GM18505 (cell line): ENCODE measurements at regions not wholly inside any gene's neighbourhood (a gene's known extent, or its start where the extent isn't known, plus 50 kb on each side); places are given as distances from the start of the nearest gene placed in this dataset.
"Not testable (repeated sequence)": the region's sequence is repeated elsewhere in the genome, so short reads cannot be mapped to it uniquely, and the experiment has no call there.

Experiments used
- ATAC-seq: cut with Tn5 transposase; IDR thresholded peaks from one replicate; pipeline ENCODE4 v1.9.1; 2021; ENCODE audit not compliant: unreplicated experiment
- POLR2A ChIP-seq: IDR thresholded peaks from 4 replicates; pipeline ENCODE4 v1.6.1; 2011; ENCODE audit warnings: borderline replicate concordance; ENCODE audit not compliant: insufficient read depth, insufficient read length; ENCODE audit errors: extremely low read depth

DNA sequence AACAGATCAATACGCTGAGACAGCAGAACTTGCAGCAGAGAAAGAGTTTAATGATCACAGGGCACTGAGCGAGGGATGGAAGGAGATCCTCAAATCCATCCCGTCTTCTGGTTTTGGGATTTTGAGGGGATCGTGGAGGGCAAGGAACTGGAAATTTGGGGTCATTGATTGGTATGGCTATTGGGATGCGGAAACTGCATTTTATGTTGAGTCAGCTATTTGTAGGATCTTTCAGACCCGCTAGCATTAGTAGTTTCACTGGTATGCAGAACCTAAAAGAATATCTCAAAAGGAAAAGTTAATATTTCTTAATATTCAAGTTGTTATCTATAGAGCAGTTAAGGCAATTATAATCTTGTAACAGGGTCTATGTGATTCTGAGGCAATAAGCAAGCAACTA is 771.7 kb upstream of the CTNND2 start:
- ATAC-seq, result no peak
- TF ChIP-seq POLR2A, result no peak

GRCh38 chr5:12672141-12672540 is 767.9 kb upstream of the CTNND2 start:
- no peak for TF ChIP-seq POLR2A
- no peak for ATAC-seq

- no peak for ATAC-seq
- no peak for TF ChIP-seq POLR2A
Measured at GRCh38 chr5:12669326-12669725, 765.1 kb upstream of the CTNND2 start.

DNA sequence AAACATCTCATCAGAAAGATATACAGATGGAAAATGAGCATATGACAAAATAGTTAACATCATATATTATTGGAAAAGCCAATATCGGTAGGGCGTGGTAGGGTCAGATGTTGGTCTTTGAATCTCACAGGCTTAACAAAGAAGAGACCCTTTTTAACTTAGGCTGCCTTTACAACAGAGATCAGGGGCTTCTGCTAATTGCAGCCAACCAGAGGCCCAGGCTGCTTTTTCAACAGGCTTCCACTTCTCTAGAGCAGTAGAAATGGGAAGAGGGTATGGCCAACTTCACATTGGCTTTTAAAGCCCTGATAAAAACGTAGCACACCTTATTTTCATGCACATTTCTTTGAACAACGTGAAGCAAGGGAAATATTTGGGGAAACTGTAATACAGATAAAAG is 764.3 kb upstream of the CTNND2 start:
- ATAC-seq, result no peak

GRCh38 chr5:12667818-12668217 is 763.6 kb upstream of the CTNND2 start:
- not testable (repeated sequence) for ATAC-seq

More for the DNA sequence above, 764.3 kb upstream of the CTNND2 start:
- no peak for TF ChIP-seq POLR2A

DNA sequence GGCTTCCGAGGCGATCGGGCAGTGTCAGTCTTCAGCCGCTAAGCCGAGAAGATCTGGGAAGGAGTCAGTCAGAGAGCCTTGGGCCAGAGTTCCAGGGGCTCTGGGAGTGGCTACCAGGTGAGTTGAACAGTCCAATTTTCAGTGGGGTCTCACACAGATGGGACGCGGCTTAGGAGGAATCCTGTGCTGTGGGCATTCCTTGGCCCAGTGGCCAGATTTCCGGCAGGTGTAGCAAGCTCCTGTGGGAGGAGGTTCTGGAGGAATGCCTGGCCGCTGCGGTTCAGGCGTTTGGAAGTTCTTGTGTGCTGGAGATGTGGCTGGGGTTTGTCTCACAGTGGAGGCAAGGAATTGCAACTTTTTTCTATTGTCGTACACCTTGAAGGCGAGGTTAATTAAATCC is 761.5 kb upstream of the CTNND2 start:
- not testable (repeated sequence) for ATAC-seq

DNA sequence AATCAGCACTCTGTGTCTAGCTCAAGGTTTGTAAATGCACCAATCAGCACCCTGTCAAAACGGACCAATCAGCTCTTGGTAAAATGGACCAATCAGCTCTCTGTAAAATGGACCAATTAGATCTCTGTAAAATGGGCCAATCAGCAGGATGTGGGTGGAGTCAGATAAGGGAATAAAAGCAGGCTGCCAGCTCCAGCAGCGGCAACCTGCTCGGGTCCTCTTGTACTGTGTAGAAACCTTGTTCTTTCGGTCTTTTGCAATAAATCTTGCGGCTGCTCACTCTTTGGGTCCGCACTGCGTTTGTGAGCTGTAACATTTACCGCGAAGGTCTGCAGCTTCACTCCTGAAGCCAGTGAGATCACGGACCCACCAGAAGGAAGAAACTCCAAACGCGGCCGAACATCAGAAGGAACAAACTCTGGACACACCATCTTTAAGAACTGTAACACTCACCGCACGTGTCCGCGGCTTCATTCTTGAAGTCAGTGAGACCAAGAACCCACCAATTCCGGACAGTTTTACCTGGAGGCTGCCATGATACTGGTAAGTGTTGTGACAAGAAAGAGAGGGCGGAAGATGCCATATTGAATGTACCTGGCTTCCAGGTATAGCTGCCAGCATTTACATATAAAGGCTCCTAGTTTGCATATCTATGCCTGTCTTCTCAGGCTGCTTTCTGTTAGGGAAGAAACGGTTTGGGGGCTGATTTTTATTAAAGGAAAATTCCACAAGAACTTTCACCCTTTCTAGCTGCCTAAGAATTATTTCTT is 758.5 kb upstream of the CTNND2 start:
- no peak for TF ChIP-seq POLR2A
- no peak for ATAC-seq

- no peak for ATAC-seq
- no peak for TF ChIP-seq POLR2A
Measured at GRCh38 chr5:12661617-12662370, 757.5 kb upstream of the CTNND2 start.

- ATAC-seq, result not testable (repeated sequence)
Measured at GRCh38 chr5:12660279-12661107, 756.2 kb upstream of the CTNND2 start.

GRCh38 chr5:12659686-12660085 is 755.4 kb upstream of the CTNND2 start:
- no peak for ATAC-seq
- no peak for TF ChIP-seq POLR2A

DNA sequence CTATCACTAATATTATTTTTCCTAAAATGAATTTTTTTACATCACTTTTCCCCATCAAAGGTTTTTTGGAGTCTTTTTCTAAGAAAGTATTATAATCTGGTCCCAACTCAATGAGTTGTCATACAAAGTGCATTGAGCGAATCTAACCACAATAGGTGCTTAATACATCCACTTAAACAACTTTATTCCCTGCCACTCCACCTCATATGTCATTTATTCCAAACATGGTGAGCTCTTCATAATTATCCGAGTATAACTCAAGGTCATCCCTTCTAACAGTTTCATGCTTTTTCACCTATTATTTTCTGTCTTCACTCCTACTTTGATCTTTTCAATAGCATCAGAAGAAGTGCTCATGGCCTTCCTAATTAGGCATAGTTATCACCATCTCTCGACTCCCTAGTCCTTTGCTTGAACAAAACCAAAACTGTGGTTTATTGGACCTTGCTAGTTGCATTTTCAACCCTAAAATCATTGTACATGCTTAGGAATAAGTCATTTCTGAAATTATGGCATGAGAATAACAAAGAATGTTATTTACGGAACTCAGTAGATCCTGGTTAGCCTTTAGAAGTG is 754.7 kb upstream of the CTNND2 start:
- ATAC-seq, result no peak
- no peak for TF ChIP-seq POLR2A

DNA sequence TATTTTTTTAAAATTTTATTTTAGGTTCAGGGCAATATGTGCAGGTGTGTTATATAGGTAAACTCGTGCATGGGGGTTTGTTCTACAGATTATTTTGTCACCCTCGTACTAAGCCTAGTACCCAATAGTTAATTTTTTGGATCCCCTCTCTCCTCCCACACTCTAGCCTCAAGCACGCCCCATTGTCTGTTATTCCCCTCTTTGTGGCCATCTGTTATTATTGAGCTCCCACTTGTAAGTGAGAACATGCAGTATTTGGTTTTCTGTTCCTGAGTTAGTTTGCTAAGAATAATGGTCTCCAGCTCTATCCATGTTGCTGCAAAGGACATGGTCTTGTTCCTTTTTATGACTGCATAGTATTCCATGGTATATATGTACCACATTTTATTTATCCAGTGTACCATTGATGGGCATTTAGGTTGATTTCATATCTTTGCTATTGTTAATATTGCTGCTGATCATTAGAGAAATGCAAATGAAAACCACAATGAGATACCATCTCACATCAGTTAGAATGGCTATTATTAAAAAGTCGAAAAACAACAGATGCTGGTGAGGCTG is 753.7 kb upstream of the CTNND2 start:
- not testable (repeated sequence) for ATAC-seq

DNA sequence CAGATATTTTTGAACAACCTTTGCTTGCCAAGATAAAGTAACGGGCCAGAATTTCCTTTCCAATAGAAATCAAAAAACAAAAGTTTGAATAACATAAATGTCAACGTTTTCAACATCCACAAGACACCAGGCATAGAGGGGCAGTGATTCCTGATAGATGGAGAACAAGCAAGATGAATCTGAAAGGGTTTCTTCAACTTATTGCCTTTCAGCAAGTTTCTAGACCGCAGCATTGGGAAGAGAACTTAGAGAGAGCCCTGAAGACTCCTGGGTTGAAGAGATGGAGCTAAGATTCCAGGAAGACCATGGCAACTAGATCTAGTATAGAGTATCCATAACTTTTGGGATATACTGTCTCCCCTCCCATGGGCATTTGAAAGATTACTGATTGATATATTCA is 751.4 kb upstream of the CTNND2 start:
- ATAC-seq, result no peak
- no peak for TF ChIP-seq POLR2A
